ENCODE measurements at regions not wholly inside any gene's neighbourhood (a gene's known extent, or its start where the extent isn't known, plus 50 kb on each side); places are given as distances from the start of the nearest gene placed in this dataset.

DNA sequence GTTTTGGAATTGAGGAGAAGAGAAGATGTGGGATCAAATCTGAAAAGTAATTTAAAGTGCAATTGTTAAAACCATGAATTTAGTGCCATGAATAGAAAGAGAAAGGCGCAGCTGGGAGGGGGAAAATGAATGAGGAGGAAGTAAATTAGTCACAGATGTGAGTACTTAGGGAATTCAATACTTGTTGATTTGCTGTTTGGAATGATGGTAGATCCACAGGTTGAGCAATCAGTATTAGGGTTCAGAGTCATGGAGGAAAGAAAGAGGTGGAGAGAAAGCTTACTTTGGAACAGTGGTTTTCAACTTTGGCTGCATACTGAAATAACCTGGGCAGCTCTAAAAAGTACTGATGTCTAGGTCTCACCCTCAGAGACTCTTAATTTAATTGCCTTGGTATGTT lies 229.7 kb upstream of the ASCC3 start:
- no peaks in the 10 kb centered on the region for H3K36me3 ChIP-seq (ENCODE audit: control insufficient read depth in 4 of 4, insufficient read depth in 3 of 4, low read depth in 1 of 4, low read length in 3 of 4)
- H3K27me3 ChIP-seq (ENCODE audit: control insufficient read depth in 4 of 4, insufficient read depth in 4 of 4, low read length in 3 of 4), result no peaks in the 10 kb centered on the region
- H3K9ac ChIP-seq (ENCODE audit: low read depth in 1 of 2, low read length in 2 of 2), result no peak overlapping the region
- no peak for DNase-seq (ENCODE audit: low spot score)
- H3K9me3 ChIP-seq (ENCODE audit: control insufficient read depth in 4 of 4, low read length in 3 of 4), result no peaks in the 10 kb centered on the region
- H3K4me1 ChIP-seq (ENCODE audit: control insufficient read depth in 4 of 4, insufficient read depth in 4 of 4, low read length in 3 of 4), result no peaks in the 10 kb centered on the region
- TF ChIP-seq YY1 (IDR thresholded peaks at IDR 0.05), result no peak
- TF ChIP-seq, protein P1, sequence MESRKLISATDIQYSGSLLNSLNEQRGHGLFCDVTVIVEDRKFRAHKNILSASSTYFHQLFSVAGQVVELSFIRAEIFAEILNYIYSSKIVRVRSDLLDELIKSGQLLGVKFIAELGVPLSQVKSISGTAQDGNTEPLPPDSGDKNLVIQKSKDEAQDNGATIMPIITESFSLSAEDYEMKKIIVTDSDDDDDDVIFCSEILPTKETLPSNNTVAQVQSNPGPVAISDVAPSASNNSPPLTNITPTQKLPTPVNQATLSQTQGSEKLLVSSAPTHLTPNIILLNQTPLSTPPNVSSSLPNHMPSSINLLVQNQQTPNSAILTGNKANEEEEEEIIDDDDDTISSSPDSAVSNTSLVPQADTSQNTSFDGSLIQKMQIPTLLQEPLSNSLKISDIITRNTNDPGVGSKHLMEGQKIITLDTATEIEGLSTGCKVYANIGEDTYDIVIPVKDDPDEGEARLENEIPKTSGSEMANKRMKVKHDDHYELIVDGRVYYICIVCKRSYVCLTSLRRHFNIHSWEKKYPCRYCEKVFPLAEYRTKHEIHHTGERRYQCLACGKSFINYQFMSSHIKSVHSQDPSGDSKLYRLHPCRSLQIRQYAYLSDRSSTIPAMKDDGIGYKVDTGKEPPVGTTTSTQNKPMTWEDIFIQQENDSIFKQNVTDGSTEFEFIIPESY (IDR thresholded peaks at IDR 0.05), result no peak
- TF ChIP-seq, protein P2, sequence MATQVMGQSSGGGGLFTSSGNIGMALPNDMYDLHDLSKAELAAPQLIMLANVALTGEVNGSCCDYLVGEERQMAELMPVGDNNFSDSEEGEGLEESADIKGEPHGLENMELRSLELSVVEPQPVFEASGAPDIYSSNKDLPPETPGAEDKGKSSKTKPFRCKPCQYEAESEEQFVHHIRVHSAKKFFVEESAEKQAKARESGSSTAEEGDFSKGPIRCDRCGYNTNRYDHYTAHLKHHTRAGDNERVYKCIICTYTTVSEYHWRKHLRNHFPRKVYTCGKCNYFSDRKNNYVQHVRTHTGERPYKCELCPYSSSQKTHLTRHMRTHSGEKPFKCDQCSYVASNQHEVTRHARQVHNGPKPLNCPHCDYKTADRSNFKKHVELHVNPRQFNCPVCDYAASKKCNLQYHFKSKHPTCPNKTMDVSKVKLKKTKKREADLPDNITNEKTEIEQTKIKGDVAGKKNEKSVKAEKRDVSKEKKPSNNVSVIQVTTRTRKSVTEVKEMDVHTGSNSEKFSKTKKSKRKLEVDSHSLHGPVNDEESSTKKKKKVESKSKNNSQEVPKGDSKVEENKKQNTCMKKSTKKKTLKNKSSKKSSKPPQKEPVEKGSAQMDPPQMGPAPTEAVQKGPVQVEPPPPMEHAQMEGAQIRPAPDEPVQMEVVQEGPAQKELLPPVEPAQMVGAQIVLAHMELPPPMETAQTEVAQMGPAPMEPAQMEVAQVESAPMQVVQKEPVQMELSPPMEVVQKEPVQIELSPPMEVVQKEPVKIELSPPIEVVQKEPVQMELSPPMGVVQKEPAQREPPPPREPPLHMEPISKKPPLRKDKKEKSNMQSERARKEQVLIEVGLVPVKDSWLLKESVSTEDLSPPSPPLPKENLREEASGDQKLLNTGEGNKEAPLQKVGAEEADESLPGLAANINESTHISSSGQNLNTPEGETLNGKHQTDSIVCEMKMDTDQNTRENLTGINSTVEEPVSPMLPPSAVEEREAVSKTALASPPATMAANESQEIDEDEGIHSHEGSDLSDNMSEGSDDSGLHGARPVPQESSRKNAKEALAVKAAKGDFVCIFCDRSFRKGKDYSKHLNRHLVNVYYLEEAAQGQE (IDR thresholded peaks at IDR 0.05), result no peak
- no peak for TF ChIP-seq RXRA (IDR thresholded peaks at IDR 0.05)
- TF ChIP-seq GABPA (IDR thresholded peaks at IDR 0.05 in 1 of 2, conservative IDR thresholded peaks at IDR 0.05 in 1 of 2), result no peak
- TF ChIP-seq RAD21 (IDR thresholded peaks at IDR 0.05), result no peak
- no peak for TF ChIP-seq JUND (IDR thresholded peaks at IDR 0.05)
- TF ChIP-seq HNF4A (conservative IDR thresholded peaks at IDR 0.05), result no peak
- no peak for TF ChIP-seq FOXA2 (IDR thresholded peaks at IDR 0.05)
- TF ChIP-seq EGR1 (IDR thresholded peaks at IDR 0.05; ENCODE audit: low read depth in 2 of 2), result no peak
- H3K4me3 ChIP-seq (ENCODE audit: low read depth in 1 of 3, low read length in 3 of 3), result no peak overlapping the region
- no peak overlapping the region for H3K27ac ChIP-seq (ENCODE audit: low read depth in 1 of 2, low read length in 2 of 2)
- 86% methylated on average over 1 of the region's 1 CpG for WGBS

DNA sequence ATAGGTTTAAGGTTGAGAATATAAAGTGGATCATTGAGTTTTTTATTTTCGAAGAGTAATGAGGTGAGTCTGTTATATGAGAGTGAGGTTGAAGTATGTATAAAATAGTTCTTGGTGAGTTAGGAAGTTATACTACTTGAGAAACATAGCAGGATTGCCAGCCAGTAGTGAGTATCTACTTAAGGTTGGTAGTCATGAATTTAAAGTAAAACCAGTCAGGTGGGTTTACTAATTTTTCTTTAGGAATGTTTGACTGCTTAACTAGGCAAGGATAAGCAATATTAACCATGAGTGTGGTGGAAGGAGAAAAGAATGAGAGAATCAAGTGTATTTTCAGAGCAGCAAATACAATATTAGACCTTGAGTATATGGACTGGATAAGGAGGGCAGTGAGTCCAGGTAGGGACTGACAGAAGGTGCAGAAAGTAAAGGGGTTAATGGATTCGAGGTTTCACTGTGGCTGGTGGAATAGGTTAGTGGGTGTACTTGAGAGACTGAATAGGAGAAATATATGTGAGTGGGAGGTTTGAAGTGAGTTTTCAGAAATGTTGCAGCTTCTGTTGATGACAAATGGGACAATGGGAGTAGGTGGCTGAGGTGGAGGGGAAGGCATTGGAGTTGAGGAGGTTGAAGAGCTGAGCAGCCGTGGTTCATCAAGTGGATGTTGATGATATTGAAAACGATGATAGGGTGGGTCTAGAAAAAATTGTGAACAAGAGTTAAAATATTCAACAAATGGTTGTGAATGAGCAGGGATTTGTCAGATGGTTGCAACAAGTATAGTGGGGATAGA lies 232.5 kb upstream of the ASCC3 start:
- no peaks in the 10 kb centered on the region for H3K36me3 ChIP-seq (ENCODE audit: control insufficient read depth in 4 of 4, insufficient read depth in 3 of 4, low read depth in 1 of 4, low read length in 3 of 4)
- H3K9me3 ChIP-seq (ENCODE audit: control insufficient read depth in 4 of 4, low read length in 3 of 4), result no peaks in the 10 kb centered on the region
- H3K4me1 ChIP-seq (ENCODE audit: control insufficient read depth in 4 of 4, insufficient read depth in 4 of 4, low read length in 3 of 4), result peaks cover 0 to 1% (median 0%) of the 10 kb centered on the region in 4 donors
- no peak overlapping the region for H3K9ac ChIP-seq (ENCODE audit: low read depth in 1 of 2, low read length in 2 of 2)
- H3K4me3 ChIP-seq (ENCODE audit: low read depth in 1 of 3, low read length in 3 of 3), result no peak overlapping the region
- no peak overlapping the region for H3K27ac ChIP-seq (ENCODE audit: low read depth in 1 of 2, low read length in 2 of 2)
- TF ChIP-seq GABPA (IDR thresholded peaks at IDR 0.05 in 1 of 2, conservative IDR thresholded peaks at IDR 0.05 in 1 of 2) (no peak), RAD21 (IDR thresholded peaks at IDR 0.05) (no peak), RXRA (IDR thresholded peaks at IDR 0.05) (no peak), NR2F2 (IDR thresholded peaks at IDR 0.05) (no peak), HNF4A (conservative IDR thresholded peaks at IDR 0.05) (no peak), YY1 (IDR thresholded peaks at IDR 0.05) (no peak), TAF1 (conservative IDR thresholded peaks at IDR 0.05) (no peak), FOXA2 (IDR thresholded peaks at IDR 0.05) (no peak), EGR1 (IDR thresholded peaks at IDR 0.05; ENCODE audit: low read depth in 2 of 2) (no peak), JUND (IDR thresholded peaks at IDR 0.05) (no peak)
- TF ChIP-seq, protein P3, sequence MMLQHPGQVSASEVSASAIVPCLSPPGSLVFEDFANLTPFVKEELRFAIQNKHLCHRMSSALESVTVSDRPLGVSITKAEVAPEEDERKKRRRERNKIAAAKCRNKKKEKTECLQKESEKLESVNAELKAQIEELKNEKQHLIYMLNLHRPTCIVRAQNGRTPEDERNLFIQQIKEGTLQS (IDR thresholded peaks at IDR 0.05), result no peak
- TF ChIP-seq, protein P1 (IDR thresholded peaks at IDR 0.05), result no peak
- TF ChIP-seq, protein P4, sequence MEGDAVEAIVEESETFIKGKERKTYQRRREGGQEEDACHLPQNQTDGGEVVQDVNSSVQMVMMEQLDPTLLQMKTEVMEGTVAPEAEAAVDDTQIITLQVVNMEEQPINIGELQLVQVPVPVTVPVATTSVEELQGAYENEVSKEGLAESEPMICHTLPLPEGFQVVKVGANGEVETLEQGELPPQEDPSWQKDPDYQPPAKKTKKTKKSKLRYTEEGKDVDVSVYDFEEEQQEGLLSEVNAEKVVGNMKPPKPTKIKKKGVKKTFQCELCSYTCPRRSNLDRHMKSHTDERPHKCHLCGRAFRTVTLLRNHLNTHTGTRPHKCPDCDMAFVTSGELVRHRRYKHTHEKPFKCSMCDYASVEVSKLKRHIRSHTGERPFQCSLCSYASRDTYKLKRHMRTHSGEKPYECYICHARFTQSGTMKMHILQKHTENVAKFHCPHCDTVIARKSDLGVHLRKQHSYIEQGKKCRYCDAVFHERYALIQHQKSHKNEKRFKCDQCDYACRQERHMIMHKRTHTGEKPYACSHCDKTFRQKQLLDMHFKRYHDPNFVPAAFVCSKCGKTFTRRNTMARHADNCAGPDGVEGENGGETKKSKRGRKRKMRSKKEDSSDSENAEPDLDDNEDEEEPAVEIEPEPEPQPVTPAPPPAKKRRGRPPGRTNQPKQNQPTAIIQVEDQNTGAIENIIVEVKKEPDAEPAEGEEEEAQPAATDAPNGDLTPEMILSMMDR (IDR thresholded peaks at IDR 0.05; ENCODE audit: low read depth, low read length, missing input control), result no peak
- TF ChIP-seq, protein P2 (IDR thresholded peaks at IDR 0.05), result no peak
- no peaks in the 10 kb centered on the region for H3K27me3 ChIP-seq (ENCODE audit: control insufficient read depth in 4 of 4, insufficient read depth in 4 of 4, low read length in 3 of 4)
- DNase-seq (ENCODE audit: low spot score), result no peak
- 66% methylated on average over 4 of the region's 4 CpGs for WGBS
